ENCODE measurements at regions not wholly inside any gene's neighbourhood (a gene's known extent, or its start where the extent isn't known, plus 50 kb on each side); places are given as distances from the start of the nearest gene placed in this dataset.

DNA sequence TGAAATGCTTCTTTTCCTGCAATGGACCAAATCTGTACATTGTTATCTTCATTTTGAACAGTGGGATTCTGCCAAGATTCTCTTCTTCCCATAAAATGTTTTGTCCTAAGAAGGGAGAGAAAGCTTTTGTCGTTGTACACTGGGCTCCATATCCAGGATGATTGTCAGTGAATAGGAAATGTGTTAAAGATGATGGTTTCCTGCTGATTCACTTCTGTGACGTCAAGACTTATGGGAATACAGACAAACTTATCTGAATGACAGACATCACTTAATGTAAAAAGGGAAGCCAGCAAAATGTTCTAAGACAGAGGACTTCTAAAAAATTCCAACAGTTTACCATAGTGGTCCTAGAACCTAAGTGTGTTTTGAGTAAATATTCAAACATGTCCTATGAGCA, 53.7 kb upstream of the HPF1 start:
- TF ChIP-seq, protein P1, sequence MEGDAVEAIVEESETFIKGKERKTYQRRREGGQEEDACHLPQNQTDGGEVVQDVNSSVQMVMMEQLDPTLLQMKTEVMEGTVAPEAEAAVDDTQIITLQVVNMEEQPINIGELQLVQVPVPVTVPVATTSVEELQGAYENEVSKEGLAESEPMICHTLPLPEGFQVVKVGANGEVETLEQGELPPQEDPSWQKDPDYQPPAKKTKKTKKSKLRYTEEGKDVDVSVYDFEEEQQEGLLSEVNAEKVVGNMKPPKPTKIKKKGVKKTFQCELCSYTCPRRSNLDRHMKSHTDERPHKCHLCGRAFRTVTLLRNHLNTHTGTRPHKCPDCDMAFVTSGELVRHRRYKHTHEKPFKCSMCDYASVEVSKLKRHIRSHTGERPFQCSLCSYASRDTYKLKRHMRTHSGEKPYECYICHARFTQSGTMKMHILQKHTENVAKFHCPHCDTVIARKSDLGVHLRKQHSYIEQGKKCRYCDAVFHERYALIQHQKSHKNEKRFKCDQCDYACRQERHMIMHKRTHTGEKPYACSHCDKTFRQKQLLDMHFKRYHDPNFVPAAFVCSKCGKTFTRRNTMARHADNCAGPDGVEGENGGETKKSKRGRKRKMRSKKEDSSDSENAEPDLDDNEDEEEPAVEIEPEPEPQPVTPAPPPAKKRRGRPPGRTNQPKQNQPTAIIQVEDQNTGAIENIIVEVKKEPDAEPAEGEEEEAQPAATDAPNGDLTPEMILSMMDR (conservative IDR thresholded peaks at IDR 0.05; ENCODE audit: low read depth, low read length): no peak
- TF ChIP-seq EZH2 (IDR thresholded peaks at IDR 0.05; ENCODE audit: borderline replicate concordance, low read depth, low read length, poor library complexity, severe bottlenecking): no peak

All from A673 (cell line).